Mucosa of descending colon (tissue), 3 donors: ENCODE measurements at regions not wholly inside any gene's neighbourhood (a gene's known extent, or its start where the extent isn't known, plus 50 kb on each side); places are given as distances from the start of the nearest gene placed in this dataset.

Source experiments
- ATAC-seq: fragments of 200-7000 bp; cut with Tn5 transposase; one replicate; pipeline ENCODE4 v1.9.1; 2020; ENCODE audit warnings: mild to moderate bottlenecking, moderate library complexity
- DNase-seq, 3 donors: peaks; one replicate each; pipeline ENCODE4 v3.0.0-alpha.2; 2020
- H3K36me3 ChIP-seq: fragments of 200-600 bp; one replicate; pipeline ENCODE4 v1.8.0; 2021; ENCODE audit warnings: low read depth, mild to moderate bottlenecking
- H3K4me1 ChIP-seq: fragments of 200-600 bp; one replicate; pipeline ENCODE4 v1.8.0; 2021; ENCODE audit warnings: low read depth, mild to moderate bottlenecking
- H3K4me3 ChIP-seq: fragments of 200-600 bp; one replicate; pipeline ENCODE4 v1.8.0; 2021; ENCODE audit warnings: mild to moderate bottlenecking
- H3K9me3 ChIP-seq: fragments of 200-600 bp; one replicate; pipeline ENCODE4 v1.8.0; 2021; ENCODE audit warnings: mild to moderate bottlenecking
- intact Hi-C, 2 donors: fragments of 100-400 bp; cut with DNase I in 1 of 2; cut with micrococcal nuclease in 1 of 2; formaldehyde crosslinking; loops; one replicate each; pipeline versions ENCODE4 v1.11.0 to v1.11.1; 2022; cut with DNase I, micrococcal nuclease
- TF ChIP-seq, protein P1 (sequence below): fragments of 200-600 bp; IDR thresholded peaks from one replicate; pipeline ENCODE4 v1.8.0; 2022; ENCODE audit warnings: antibody characterized with exemption, mild to moderate bottlenecking
- donor health status: DM: no; HTN: no; CAD: no; lungs with moderate emphysema.
- donor health status: DM: no; HTN: no; CAD: no.
- donor health status: DM: no; HTN: yes; CAD: no.

DNA sequence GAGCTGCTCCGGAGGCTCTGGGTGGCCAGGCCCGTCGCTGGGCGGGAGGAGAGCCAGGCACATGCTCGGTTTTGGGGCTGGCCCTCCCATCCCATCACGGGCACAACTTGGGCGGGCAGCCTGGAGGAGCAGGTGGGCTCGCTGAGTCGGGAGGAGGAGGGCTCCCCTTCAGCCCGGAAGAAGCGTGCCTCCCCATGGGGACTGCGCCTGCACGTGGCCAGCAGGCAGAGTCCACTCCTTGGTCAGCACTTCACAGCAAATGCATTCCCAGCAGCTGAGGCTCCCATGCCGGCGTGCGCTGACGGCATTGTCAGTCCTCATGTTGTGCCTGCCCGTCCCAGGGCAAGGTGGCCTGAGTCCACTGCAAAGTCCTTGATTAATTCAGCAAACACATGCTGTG lies 1281.7 kb downstream of the BRD1 start:
- intact Hi-C loops: no loop called here

DNA sequence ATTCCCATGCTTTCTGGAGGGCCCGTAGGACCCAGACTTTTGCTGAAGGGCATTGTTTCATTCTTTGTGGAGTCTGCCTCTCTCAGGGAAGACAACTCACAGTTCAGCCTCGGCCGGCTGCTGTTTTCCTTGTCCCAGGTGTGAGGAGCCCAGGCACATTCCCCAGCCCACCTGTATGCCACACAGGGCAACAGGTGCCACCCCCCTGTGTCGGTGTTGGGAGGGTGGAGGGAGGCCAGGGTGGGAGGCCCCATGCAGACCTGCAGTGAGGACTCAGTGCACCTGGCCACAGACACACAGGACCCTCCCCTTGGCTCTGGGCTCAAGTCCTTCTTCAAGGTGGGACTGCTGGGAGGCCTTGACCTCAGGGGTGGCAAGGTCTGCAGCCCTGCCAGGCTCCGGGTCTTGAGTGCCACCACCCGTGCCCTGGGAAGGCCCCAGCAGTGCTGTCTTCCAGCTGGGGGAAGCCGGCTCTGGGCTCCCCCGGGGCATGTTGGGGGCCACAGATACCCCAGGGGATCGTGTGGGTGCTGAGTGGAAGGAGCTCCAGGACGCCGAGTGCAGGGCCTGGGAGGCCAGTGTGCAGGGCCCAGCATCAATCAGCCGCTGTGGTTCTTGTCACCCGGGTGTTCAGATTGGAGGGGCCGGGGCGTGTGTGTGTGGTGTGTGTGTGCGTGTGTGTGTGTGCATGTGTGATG lies 1286.1 kb downstream of the BRD1 start:
- ATAC-seq (no peak), DNase-seq (no peak)
- Histone ChIP-seq H3K4me1 (no peaks in the 10 kb centered on the region), H3K9me3 (no peaks in the 10 kb centered on the region), H3K4me3 (no peak overlapping the region), H3K36me3 (no peaks in the 10 kb centered on the region)
- intact Hi-C loops: no loop called here
- TF ChIP-seq, protein P1, sequence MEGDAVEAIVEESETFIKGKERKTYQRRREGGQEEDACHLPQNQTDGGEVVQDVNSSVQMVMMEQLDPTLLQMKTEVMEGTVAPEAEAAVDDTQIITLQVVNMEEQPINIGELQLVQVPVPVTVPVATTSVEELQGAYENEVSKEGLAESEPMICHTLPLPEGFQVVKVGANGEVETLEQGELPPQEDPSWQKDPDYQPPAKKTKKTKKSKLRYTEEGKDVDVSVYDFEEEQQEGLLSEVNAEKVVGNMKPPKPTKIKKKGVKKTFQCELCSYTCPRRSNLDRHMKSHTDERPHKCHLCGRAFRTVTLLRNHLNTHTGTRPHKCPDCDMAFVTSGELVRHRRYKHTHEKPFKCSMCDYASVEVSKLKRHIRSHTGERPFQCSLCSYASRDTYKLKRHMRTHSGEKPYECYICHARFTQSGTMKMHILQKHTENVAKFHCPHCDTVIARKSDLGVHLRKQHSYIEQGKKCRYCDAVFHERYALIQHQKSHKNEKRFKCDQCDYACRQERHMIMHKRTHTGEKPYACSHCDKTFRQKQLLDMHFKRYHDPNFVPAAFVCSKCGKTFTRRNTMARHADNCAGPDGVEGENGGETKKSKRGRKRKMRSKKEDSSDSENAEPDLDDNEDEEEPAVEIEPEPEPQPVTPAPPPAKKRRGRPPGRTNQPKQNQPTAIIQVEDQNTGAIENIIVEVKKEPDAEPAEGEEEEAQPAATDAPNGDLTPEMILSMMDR: no peak

More for the DNA sequence above, 1281.7 kb downstream of the BRD1 start:
- TF ChIP-seq, protein P1: no peak
- DNase-seq (no peak), ATAC-seq (no peak)
- H3K4me1 ChIP-seq: no peaks in the 10 kb centered on the region
- no peak overlapping the region for H3K4me3 ChIP-seq
- H3K9me3 ChIP-seq: no peaks in the 10 kb centered on the region
- H3K36me3 ChIP-seq: no peaks in the 10 kb centered on the region

DNA sequence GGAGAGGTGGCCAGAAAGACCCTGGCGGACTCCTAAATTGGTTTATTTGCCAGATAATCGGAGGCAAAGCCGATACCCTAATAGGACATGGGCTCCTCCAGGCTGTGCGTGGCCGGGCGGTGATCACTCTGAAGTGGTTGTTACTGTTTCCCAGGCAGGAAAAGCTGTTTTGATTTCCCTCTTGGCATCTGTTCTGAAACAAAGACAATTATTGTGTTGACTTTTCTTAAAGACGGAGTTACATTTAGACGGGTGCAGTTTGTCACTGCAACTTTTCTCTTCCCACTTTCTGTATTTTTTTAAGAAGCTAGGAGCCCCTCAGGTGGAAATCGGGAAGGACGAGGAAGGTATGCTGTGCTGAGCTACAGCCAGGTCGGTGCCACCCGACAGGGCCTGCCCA lies 1288.4 kb downstream of the BRD1 start:
- Histone ChIP-seq H3K9me3 (no peaks in the 10 kb centered on the region), H3K4me3 (no peak overlapping the region), H3K4me1 (no peaks in the 10 kb centered on the region), H3K36me3 (no peaks in the 10 kb centered on the region)
- DNase-seq: no peak
- TF ChIP-seq, protein P1: no peak
- intact Hi-C loops: no loop called here
- no peak for ATAC-seq

DNA sequence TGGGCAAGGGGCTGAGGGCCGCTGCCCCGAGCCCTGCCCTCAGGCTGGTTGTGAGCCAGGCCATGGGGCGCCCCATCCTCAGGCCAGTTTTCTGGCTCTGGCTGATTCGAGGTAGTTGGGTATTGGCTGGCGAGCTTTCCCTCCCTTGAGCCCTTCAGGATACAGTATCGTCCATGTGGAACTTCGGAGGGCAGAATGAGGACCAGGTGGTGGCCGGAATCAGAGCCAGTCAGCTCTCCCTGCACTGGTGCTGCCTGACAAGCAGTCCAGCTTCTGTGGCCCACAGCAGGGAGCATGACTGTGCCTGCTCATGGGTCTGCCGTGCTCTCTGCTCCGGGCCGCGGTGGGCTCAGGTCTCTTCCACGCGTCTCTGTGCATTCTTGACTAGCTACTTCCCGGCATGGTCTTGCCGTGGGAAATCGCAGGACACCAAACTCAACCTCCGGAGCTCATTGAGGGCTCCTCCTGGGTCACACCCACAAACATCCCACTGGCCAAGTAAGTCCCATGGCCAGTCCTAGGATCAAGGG lies 1289.3 kb downstream of the BRD1 start:
- intact Hi-C loops: no loop called here
- DNase-seq (no peak), ATAC-seq (no peak)
- Histone ChIP-seq H3K4me3 (no peak overlapping the region), H3K4me1 (no peaks in the 10 kb centered on the region), H3K9me3 (no peaks in the 10 kb centered on the region), H3K36me3 (no peaks in the 10 kb centered on the region)
- TF ChIP-seq, protein P1: no peak

DNA sequence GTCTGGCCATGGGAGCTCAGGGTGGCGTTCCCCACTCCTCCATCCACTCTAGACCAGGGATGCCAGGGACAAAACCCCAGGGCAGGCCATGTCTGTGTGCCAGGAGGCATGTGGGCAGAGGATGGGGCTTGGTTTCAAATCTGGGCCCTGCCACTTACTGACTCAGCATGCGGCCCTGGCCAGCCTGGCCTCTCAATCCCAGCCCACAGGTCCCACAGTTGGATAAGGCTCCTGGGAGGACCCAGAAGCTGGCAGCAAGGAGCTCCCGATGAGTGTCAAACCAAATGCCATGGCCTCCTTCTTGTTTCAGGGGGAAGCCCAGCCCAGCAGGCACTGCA lies 1290.4 kb downstream of the BRD1 start:
- ATAC-seq (no peak), DNase-seq (no peak)

More for the DNA sequence above, 1290.4 kb downstream of the BRD1 start:
- TF ChIP-seq, protein P1: no peak
- H3K4me1 ChIP-seq: no peaks in the 10 kb centered on the region
- no peaks in the 10 kb centered on the region for H3K36me3 ChIP-seq
- intact Hi-C loops: no loop called here
- no peak overlapping the region for H3K4me3 ChIP-seq
- no peaks in the 10 kb centered on the region for H3K9me3 ChIP-seq
